NCI-H1105 (cell line): ENCODE measurements at regions not wholly inside any gene's neighbourhood (a gene's known extent, or its start where the extent isn't known, plus 50 kb on each side); places are given as distances from the start of the nearest gene placed in this dataset.
"Not testable (repeated sequence)": the region's sequence is repeated elsewhere in the genome, so short reads cannot be mapped to it uniquely, and the experiment has no call there.

Experiments used
- DNase-seq: peaks from one replicate; lab custom pipeline; 2025; lab: John Stamatoyannopoulos, UW

GRCh38 chr6:163739408-163739725 lies 324.8 kb downstream of the QKI start:
- no peak for DNase-seq

DNA sequence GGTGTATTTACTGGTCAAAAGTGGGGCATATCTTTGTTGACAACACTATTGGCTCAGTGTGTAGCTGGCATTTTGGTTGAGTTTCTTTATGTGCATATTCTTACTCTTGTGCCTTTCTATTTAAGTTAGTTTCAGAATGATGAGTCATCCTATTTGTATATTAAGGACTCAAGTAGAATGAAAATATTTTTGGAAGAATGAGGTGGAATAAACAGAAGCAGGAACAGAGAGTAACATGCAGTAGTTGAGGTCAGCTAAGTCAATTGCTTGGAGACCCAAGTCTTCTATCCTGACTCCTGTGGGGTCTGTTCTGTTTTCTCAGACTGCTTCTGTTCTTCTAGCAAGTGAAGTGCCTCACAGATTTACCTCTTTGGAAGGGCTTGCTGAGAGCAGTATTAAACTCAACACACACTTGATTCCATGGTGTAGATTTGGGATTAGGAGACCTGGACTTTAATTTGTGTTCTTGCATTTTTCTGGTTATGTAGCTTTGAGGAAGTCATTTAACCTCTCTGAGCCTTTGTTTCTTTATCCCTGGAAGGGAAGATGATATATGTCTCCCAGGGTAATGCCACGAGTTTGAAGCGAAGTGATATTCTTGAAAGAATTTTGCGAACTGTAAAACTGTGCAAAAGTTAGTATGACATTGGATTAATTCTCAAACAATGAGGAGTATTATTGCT lies 324.3 kb downstream of the QKI start:
- no peak for DNase-seq

- DNase-seq = no peak
These were observed 323.8 kb downstream of the QKI start for GRCh38 chr6:163738304-163738703.

DNA sequence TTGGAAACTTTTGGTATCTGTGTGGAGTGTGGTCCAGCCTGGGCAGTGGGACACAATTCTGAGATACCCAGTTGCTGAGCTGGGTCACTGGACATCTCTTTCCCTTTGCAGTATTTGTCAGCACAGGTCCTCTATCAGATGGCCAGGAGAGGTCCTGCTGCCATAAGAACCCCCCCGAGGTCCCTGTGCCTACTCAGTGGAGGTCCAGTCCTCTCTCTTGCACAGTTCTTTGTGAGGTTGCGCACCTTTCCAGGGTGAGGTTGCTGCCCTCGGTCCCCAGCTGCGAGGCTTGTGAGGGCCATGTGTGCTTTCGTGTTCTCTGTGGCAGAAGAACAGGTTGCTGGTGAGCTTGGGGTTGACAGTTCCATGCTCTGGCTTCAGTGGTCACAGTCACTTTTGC lies 320.6 kb downstream of the QKI start:
- no peak for DNase-seq

- DNase-seq = no peak
These were observed 318.5 kb downstream of the QKI start for GRCh38 chr6:163733061-163733460.

GRCh38 chr6:163732479-163732878 lies 318.0 kb downstream of the QKI start:
- no peak for DNase-seq

DNA sequence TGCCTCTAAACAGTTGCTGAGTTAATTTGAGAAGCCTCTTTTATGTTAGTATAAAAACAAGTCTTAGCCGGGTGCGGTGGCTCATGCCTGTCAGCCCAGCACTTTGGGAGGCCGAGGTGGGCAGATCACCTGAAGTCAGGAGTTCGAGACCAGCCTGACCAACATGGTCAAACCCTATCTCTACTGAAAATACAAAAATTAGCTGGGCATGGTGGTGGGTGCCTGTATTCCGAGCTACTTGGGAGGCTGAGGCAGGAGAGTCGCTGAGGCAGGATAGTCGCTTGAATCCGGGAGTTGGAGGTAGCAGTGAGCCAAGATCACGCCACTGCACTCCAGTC lies 317.5 kb downstream of the QKI start:
- not testable (repeated sequence) for DNase-seq

GRCh38 chr6:163731215-163732013 lies 316.9 kb downstream of the QKI start:
- no peak for DNase-seq

DNA sequence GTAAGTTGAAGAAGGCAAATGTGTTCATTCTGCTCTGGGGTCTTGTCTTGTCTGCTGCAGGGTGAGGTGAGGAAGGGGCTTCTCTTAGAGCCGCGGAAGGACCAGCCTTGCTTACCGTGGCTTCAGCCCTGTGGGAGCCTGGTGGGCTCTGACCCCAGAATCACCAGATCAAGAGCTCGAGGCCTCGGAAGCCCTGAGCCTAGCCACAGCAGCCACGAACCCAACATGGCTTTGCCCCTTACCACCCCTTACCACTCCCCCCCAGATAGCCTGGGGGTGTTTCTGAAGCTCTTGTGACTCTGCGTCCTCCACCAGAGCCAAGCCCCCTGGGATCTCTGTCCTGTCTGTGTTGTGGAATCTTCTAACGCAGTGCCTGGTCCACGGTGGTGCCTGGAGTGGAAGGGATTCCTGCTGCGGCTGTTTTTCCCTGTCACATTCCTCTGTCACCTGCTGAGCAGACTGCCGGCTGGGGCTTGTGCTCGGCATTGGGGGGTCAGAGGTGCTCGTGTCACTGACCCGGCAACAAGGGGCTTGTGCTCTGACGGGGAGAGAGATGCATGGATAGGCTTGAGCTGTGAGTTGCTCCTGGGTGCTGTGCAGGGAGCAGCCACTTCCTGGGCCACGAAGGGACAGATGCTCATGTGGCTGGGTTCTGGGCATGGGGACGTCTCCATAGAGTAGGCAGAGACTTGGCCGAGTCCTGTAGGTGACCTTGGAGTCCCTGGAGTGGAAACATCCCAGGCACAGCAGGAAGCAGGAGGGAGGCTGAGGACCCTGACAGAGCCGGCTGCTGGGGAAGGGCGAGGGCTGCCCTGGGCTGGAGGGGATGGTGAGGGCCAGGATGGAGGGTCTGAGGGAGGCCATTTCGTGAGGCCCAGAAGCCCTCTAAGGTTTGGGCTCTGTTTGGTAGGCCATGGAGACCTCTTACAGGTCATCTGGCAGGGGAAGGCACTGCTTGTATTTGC lies 316.0 kb downstream of the QKI start:
- DNase-seq = no peak

- DNase-seq = no peak
These were observed 314.8 kb downstream of the QKI start for GRCh38 chr6:163729127-163729872.

GRCh38 chr6:163728442-163729126 lies 314.1 kb downstream of the QKI start:
- no peak for DNase-seq

DNA sequence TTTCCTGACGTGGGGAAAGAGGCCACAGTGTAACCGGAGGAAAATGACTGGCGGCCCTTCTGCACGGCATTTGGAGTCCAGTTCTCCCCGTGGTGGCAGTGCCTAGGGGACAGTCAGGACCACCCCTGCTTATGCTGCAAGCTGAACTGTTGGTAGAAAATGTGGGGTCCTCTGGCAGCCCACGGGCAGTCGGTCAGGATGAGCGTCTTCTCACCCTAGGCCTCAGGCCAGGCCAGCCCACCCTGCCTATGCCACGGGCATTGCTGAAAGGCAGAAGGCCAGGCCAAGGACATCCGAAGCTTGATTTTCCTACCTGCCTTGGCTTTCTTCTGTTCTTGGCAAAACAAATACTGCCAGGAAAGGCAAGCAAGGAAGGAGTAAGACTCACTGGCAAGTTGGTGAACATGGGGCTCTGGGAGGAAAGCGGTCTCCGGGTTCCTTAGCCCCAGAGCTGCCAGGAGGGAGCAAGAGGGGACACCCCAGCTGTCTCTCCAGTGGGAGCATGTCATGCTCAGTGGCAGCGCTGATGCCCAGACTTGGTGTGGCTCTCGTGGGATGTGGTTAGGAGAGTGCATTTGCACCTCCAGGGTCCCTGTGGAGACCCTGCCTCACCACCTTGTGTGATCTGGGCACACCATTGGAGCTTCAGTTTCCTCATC lies 311.6 kb downstream of the QKI start:
- DNase-seq = no peak

DNA sequence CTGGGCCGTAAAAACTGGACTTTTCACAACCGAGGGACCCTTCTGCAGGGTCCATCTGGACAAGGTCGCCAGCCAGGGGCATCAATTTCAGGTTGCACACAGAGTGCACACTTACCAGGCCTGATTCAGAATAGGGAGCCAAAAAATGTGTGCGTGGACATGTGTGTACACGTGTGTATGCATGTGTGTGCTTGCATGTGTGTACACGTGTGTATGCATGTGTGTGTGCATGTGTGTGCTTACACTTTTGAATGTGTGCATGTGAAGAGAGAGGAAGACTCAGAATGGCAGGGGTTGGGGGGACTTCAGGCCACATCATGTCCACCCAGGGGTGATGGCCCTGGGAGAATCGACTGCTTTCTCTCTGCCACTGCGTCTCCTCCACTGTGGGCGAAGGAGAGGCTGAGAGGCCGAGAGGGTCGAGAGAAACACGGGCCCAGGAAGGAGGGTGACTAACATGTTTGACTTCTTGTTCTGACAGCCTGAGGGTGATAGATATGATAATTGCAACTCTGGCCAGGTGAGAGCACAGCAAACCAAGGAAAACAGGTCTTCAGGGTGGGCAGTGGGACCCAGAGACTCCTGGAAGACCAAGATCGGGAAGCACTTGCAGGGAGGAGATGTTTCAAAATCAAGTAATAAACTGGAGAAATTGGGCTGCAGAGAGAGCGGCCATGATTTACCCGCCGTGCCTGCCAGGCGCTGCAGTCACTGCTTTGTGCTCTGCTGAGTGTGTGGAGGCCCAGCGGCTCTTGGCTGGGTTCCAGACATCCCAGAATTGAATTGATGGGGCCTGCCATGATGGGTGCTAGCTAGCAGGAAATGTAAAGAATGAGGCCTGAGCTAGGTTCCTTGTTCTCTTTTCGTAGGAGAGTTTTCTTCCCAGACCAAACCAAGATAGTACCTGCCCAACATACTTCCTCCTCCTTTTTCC lies 310.8 kb downstream of the QKI start:
- DNase-seq = no peak

DNA sequence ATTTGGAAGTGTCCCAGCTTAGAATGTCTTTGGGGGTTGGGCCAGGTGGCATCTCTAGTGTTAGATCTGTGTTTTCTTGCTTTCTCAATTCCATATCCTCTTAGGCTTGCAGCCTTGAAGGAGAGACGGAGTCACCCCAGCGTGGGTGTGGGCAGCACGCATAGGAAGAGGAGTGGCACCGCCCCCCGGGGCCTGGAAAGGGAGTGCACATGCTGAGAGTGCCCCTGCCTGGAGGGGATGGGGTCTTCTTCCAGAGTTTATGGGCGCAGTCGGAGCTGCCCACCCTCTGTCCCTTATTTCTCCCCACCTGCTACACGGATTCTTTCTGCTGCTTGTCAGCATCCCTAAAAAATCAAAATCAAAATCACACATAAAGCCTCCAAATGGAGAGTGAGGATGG lies 309.7 kb downstream of the QKI start:
- DNase-seq = no peak

GRCh38 chr6:163723759-163724158 lies 309.2 kb downstream of the QKI start:
- no peak for DNase-seq

- no peak for DNase-seq
These were observed 307.6 kb downstream of the QKI start for GRCh38 chr6:163721922-163722692.

DNA sequence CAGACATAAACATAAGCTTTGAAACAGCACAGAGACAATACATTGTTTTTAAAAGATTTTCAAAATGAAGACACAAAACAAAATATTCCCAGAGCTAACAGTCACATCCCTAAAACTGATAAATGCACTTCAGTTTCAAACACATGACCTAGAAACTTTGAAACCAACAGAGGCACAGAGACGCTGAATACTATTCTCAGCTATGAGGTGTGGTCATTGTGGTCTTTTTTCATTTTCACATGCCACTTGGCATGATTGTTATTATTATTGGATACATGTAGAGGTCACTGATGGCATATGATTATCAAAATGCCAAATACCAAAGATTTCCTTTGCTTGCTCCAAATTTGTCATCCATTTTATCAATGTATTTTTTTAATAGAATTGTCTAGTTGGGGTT lies 306.9 kb downstream of the QKI start:
- DNase-seq = no peak

DNA sequence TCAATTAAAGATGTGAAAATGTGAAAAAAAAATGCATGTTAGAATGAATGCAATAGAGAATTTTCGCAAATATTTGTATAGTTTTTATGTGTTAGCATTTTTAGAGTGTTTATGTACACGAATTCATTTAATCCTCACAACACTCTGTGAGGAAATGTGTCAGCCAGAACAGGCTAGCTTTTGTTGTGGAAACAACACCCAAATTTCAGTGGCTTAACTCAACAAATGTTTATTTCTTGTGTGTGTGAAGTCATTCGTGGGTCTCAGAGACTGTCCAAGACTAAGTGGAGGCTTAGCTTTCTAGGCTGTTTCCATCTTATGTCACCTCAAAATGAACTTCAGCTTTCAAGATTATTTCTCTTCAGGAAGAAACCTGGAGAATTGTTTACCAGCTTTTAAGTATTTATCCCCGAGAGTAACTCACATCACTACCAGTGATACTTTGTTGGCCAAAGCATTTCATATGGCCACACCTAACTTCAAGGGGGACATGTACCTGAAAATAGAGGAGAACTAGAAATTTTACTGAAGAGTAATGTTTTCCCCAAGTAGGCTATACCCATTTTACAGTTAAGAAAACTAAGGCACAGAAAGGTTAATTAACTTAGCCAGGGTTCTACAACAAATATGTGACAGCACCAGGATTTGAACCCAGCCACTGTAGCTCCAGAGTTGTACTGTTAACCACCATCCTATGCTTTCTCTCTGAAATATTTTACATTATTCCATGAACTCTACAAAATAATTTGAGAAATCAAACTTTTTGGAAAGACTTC lies 306.1 kb downstream of the QKI start:
- DNase-seq = no peak
